GM18511 (cell line): ENCODE measurements at regions not wholly inside any gene's neighbourhood (a gene's known extent, or its start where the extent isn't known, plus 50 kb on each side); places are given as distances from the start of the nearest gene placed in this dataset.

Experiments
- ATAC-seq: cut with Tn5 transposase; IDR thresholded peaks from one replicate; pipeline ENCODE4 v1.9.1; 2021; ENCODE audit warnings: mild to moderate bottlenecking, moderate library complexity; ENCODE audit not compliant: unreplicated experiment

GRCh38 chr12:127396734-127397133 lies 870.2 kb upstream of the TMEM132C start:
- no peak for ATAC-seq

GRCh38 chr12:127398016-127398710 lies 868.8 kb upstream of the TMEM132C start:
- no peak for ATAC-seq

GRCh38 chr12:127399451-127399850 lies 867.5 kb upstream of the TMEM132C start:
- ATAC-seq = no peak

- ATAC-seq = no peak
Measured at GRCh38 chr12:127400221-127400620, 866.7 kb upstream of the TMEM132C start.

GRCh38 chr12:127401005-127401404 lies 866.0 kb upstream of the TMEM132C start:
- ATAC-seq = no peak

- no peak for ATAC-seq
Measured at GRCh38 chr12:127401536-127401935, 865.4 kb upstream of the TMEM132C start.

GRCh38 chr12:127411166-127411915 lies 855.6 kb upstream of the TMEM132C start:
- no peak for ATAC-seq

- no peak for ATAC-seq
Measured at GRCh38 chr12:127411981-127412380, 855.0 kb upstream of the TMEM132C start.

- ATAC-seq = no peak
Measured at GRCh38 chr12:127412866-127413265, 854.1 kb upstream of the TMEM132C start.

- no peak for ATAC-seq
Measured at GRCh38 chr12:127414186-127414585, 852.8 kb upstream of the TMEM132C start.

- ATAC-seq = no peak
Measured at GRCh38 chr12:127414636-127415035, 852.3 kb upstream of the TMEM132C start.

GRCh38 chr12:127416796-127417195 lies 850.2 kb upstream of the TMEM132C start:
- ATAC-seq = no peak

GRCh38 chr12:127419111-127419510 lies 847.9 kb upstream of the TMEM132C start:
- no peak for ATAC-seq

GRCh38 chr12:127421614-127422013 lies 845.4 kb upstream of the TMEM132C start:
- no peak for ATAC-seq

- no peak for ATAC-seq
Measured at GRCh38 chr12:127422935-127423566, 843.9 kb upstream of the TMEM132C start.

- ATAC-seq = no peak
Measured at GRCh38 chr12:127425474-127425873, 841.5 kb upstream of the TMEM132C start.

- no peak for ATAC-seq
Measured at GRCh38 chr12:127428420-127428819, 838.5 kb upstream of the TMEM132C start.

- ATAC-seq = no peak
Measured at GRCh38 chr12:127429551-127430285, 837.3 kb upstream of the TMEM132C start.

GRCh38 chr12:127430401-127430800 lies 836.6 kb upstream of the TMEM132C start:
- ATAC-seq = no peak

- ATAC-seq = no peak
Measured at GRCh38 chr12:127431177-127431576, 835.8 kb upstream of the TMEM132C start.

- no peak for ATAC-seq
Measured at GRCh38 chr12:127431594-127431993, 835.4 kb upstream of the TMEM132C start.
